Activated T-cell treated with anti-CD3 and anti-CD28 coated beads, Interleukin-2, amount 50 U/mL, for 4 hours (primary cell): ENCODE measurements at regions not wholly inside any gene's neighbourhood (a gene's known extent, or its start where the extent isn't known, plus 50 kb on each side); places are given as distances from the start of the nearest gene placed in this dataset.
"Not testable (repeated sequence)": the region's sequence is repeated elsewhere in the genome, so short reads cannot be mapped to it uniquely, and the experiment has no call there.

Source experiments
- ATAC-seq, 2 donors: fragments of 200-7000 bp; cut with Tn5 transposase; one replicate each; pipeline ENCODE4 v1.10.0; 2021
- DNase-seq: peaks from one replicate; pipeline ENCODE4 v3.0.0-alpha.2; 2020
- H3K27me3 Mint-ChIP-seq: one replicate; pipeline ENCODE4 v1.8.0; 2021; ENCODE audit warnings: low read depth, mixed read lengths
- H3K36me3 Mint-ChIP-seq: one replicate; pipeline ENCODE4 v1.8.0; 2022; ENCODE audit warnings: mixed read lengths; ENCODE audit not compliant: insufficient read depth
- H3K4me1 Mint-ChIP-seq: one replicate; pipeline ENCODE4 v1.8.0; 2021; ENCODE audit warnings: low read depth, mixed read lengths
- H3K4me3 Mint-ChIP-seq: one replicate; pipeline ENCODE4 v1.8.0; 2021; ENCODE audit warnings: mild to moderate bottlenecking, moderate library complexity, mixed read lengths
- H3K9me3 Mint-ChIP-seq: one replicate; pipeline ENCODE4 v1.8.0; 2021; ENCODE audit warnings: mixed read lengths

DNA sequence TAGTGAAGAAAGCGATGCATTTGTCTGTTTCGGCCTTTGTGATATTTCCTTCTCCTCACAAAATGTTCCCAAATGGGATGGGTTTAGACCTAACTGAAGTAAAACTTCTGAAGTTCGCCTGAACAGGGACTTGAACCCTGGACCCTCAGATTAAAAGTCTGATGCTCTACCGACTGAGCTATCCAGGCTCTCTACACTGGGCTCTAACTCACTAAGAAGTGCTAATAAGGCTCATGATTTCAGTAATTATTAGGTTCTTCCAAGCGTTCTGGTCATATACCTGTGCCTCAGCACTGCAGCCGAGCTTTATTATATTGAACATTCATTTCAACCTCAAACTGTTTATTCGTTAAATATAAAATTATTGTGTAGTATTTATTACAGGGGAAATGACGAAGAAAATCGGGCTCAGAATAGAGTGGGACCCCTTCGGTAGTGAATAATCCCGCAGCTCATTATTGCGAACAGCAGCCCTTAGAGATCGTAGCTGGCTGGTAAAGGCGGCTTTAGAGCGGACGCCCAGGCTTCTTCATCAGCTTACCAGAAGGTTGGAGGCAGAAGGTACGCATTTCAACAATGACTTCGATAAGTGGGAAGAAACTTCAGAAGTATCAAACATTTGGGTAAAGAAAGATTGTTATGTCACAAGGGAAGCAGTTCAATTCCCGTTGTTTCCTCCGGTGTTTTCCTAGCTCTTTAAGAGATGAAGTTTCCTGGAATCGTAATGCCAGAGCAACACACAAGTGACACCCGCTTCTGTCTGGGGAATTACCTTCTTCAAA, 119.0 kb upstream of the ZNF184 start:
- no peaks in the 10 kb centered on the region for H3K4me1 Mint-ChIP-seq
- no peaks in the 10 kb centered on the region for H3K36me3 Mint-ChIP-seq
- no peaks in the 10 kb centered on the region for H3K9me3 Mint-ChIP-seq
- DNase-seq = no peak
- peaks cover 27% of the 10 kb centered on the region for H3K27me3 Mint-ChIP-seq
- H3K4me3 Mint-ChIP-seq = no peak overlapping the region
- ATAC-seq = no peak

DNA sequence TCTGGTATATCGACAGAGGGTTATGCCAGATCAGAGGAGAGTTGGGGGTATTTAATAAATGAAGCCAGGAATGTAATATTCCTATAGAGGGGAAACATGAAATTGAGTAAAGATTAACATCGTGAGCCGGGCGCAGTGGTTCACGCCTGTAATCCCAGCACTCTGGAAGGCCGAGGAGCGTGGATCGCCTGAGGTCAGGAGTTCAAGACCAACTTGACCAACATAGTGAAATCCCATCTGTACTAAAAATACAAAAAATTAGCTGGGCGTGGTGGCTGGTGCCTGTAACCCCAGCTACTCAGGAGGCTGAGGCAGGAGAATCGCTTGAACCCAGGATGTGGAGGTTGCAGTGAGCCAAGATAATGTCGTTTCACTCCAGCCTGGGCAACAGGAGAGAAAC, 112.4 kb upstream of the ZNF184 start:
- not testable (repeated sequence) for H3K36me3 Mint-ChIP-seq, H3K9me3 Mint-ChIP-seq, DNase-seq, ATAC-seq, H3K4me3 Mint-ChIP-seq, H3K4me1 Mint-ChIP-seq
- peaks cover 70% of the 10 kb centered on the region for H3K27me3 Mint-ChIP-seq

DNA sequence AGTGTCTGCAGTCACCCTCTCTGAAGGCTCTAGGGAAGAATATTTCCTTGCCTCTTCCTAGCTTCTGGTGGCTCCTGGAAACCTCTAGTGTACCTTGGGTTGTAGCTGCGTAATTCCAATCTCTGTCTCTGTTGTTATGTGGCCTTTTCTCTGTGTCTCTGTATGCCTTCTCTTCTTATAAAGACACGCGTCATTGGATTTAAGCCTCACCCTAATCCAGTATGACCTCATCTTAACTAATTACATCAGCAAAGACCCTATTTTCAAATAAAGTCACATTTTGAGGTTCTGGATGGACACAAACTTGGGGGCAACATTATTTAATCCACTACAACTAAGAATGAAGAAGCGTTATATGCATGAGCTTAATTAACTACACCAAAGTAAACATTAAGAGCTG, 111.4 kb upstream of the ZNF184 start:
- DNase-seq = no peak
- H3K4me3 Mint-ChIP-seq = no peak overlapping the region

DNA sequence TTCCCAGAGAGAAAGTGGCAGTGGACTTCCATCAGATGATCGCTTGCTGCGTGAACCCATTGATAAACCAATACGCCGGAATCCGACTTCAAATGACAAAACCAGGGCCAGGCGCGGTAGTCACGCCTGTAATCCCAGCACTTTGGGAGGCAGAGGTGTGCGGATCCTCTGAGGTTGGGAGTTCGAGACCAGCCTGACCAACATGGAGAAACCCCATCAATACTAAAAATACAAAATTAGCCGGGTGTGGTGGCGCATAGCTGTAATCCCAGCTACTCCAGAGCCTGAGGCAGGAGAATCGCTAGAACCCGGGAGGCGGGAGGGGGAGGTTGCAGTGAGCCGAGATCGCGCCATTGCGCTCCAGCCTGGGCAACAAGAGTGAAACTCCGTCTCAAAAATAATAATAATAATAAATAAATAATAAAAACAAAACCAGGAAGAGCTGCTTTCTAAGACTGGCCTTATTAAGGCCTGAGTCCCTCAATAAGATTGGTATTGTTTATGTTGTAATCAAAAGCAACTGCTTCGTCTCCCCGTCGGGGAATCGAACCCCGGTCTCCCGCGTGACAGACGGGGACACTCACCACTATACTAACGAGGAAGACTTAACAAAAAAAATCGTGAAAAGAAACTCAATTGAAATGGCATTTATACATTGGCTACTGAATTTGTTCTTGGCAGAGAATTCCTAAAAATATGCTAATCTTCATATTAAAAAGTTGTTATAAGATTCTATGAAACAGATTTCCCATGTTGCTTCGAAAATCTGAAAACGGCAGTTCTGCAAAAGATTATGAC, 110.2 kb upstream of the ZNF184 start:
- no peaks in the 10 kb centered on the region for H3K4me1 Mint-ChIP-seq
- H3K27me3 Mint-ChIP-seq = peaks cover 85% of the 10 kb centered on the region
- no peak for ATAC-seq
- H3K36me3 Mint-ChIP-seq = no peaks in the 10 kb centered on the region
- DNase-seq = no peak
- no peak overlapping the region for H3K4me3 Mint-ChIP-seq
- peaks cover 2% of the 10 kb centered on the region for H3K9me3 Mint-ChIP-seq

More for the DNA sequence above, 111.4 kb upstream of the ZNF184 start:
- peaks cover 2% of the 10 kb centered on the region for H3K9me3 Mint-ChIP-seq
- peaks cover 76% of the 10 kb centered on the region for H3K27me3 Mint-ChIP-seq
- ATAC-seq = no peak
- H3K4me1 Mint-ChIP-seq = no peaks in the 10 kb centered on the region
- H3K36me3 Mint-ChIP-seq = no peaks in the 10 kb centered on the region

DNA sequence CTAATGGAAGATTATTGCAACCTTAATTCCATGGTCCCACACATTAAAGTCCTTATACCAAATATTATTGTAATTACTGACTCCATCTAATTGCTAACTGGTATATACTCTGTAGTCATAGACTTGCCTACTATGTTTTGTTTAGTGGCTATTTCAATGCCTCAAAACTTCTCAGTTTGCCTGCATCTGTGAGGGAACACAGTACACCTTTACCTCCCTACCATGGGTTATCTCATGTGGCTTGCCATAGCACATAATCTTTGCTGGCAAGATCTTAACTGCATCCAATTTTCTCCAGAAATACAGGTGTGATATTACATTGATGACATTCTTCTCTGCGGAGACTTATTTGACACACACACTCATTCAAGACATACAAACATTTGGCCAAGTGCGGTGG, 107.1 kb upstream of the ZNF184 start:
- DNase-seq (no peak), ATAC-seq (no peak)
- Mint-ChIP-seq H3K36me3 (no peaks in the 10 kb centered on the region), H3K4me1 (no peaks in the 10 kb centered on the region), H3K9me3 (peaks cover 2% of the 10 kb centered on the region), H3K27me3 (peaks cover 77% of the 10 kb centered on the region), H3K4me3 (no peak overlapping the region)

DNA sequence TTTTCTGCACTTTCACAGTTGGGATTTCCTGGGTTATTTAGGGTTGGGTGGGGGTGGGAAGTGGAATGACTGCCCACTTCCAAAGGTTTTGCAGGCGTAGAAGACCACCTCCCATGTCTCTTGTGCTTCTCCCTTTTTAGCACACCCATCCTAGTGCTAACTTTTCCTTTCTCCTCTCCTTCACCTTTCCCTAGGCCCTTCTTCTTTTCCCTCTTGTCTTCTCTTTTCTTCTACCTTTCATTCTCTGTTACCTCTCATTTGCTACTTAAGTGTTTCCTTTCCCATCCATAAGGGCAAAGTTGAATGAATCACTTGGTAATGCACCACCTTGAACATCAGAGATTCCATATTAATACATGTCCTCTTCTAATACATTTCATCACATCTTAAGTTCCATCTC, 105.0 kb upstream of the ZNF184 start:
- H3K27me3 Mint-ChIP-seq = peaks cover 67% of the 10 kb centered on the region

DNA sequence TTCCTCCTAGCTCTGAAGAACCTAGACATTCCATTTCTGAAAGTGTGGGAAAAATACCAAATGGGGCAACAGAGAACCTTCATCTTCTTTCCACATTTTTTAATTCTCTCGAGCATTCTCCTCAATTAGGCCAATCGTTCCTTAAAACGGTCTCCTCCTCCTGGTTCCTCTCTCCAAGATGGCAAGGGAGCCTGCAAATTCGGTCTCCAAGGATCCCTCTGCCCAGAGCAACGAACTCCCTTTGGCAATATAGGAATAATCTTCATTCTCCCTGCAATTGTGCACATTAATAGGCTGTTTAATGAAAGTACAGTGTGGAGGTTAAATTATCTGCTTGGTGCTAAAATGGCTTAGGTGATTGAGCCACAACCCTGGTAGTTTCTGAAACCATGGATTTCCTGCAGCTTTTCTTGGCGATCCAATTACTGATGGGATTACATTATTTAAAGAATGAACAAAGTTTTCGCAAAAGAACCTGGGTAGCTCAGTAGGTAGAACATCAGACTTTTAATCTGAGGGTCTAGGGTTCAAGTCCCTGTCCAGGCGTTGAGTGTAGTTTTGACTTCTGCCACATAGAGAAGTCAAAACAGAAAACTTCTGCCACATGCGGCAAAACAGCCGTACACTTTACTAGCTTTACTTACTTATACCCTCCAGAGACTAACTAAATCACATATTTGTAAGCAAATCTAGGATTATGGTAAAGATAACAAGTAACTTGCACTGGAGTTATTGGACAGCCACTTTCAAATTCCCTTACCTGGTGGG, 102.9 kb upstream of the ZNF184 start:
- H3K36me3 Mint-ChIP-seq = no peaks in the 10 kb centered on the region
- no peak for ATAC-seq
- H3K4me3 Mint-ChIP-seq = no peak overlapping the region
- DNase-seq = no peak
- peaks cover 51% of the 10 kb centered on the region for H3K27me3 Mint-ChIP-seq
- no peaks in the 10 kb centered on the region for H3K9me3 Mint-ChIP-seq
- H3K4me1 Mint-ChIP-seq = no peaks in the 10 kb centered on the region

More for the DNA sequence above, 105.0 kb upstream of the ZNF184 start:
- Mint-ChIP-seq H3K4me3 (no peak overlapping the region), H3K9me3 (peaks cover 2% of the 10 kb centered on the region), H3K36me3 (no peaks in the 10 kb centered on the region), H3K4me1 (no peaks in the 10 kb centered on the region)
- ATAC-seq = no peak
- no peak for DNase-seq

DNA sequence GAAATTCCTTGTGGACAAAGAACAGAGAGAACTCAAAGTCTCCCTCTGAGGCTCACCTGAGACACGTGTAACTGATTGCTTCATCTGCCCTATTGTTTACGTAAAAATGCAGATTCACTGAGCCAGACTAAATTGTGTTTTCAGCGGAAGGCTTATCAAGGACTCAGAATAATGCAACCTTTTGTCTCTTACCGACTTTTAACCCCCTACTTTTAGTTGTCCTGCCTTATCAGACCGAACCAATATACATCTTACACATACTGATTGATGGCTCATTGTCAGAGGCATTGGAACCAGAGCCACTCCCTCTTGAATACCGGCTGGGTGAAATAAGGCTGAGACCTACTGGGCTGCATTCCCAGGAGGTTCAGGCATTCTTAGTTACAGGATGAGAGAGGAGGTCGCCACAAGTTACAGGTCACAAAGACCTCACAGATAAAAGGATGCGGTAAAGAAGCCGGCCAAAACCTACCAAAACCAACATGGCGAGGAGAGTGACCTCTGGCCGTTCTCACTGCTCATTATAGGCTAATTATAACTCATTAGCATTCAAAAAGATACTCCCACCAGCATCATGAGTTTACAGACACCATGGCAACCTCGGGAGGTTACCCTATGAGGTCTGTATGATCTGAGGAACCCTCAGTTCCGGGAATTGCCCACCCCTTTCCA, 95.5 kb upstream of the ZNF184 start:
- no peak for DNase-seq
- Mint-ChIP-seq H3K27me3 (peaks cover 59% of the 10 kb centered on the region), H3K9me3 (no peaks in the 10 kb centered on the region), H3K36me3 (no peaks in the 10 kb centered on the region), H3K4me3 (no peak overlapping the region), H3K4me1 (peaks cover 6% of the 10 kb centered on the region)
- no peak for ATAC-seq

DNA sequence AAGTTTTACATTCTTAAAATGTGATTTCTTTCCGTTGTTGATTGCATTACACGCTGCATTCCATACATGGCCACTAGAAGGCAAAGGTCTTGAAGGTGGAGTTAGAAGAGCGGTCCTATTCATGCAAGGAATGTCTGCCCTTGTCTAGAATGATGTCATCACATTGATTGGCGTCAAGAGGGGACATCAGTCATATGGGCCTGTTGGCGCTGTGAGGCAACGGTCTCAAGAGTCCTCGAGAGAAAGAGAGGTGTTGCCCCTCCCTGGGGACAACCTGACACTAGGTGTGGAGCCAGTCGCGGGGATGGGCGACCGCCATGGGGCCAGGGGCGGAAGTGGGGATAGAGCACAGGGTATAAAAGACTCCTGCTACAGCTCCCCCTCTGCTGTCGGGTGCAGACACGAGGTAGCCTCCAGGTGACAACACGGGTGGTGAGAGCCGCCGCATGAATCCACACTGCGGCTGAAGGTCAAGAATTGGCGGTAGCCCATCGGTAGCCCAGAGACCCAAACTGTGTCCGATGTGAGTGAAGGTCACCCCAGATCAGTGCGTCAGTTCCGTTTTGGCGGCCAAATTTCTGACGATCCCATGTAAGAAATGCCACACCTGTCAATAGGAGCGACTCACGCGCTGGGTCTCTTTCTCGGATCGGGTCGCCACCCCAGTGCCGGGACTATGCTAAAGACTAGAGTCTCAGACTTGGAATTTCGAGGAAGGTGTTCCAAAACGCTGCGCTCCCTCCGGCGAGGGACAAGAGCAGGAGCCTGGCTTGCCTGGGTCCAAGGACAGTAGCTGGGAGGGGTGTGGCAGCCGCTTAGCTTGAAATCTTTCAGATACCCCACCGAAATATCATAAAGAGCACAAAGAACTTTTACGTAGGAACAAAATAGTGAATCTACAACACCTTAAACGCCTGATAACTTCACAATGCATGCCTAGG, 93.2 kb upstream of the ZNF184 start:
- no peak for DNase-seq
- Mint-ChIP-seq H3K9me3 (no peaks in the 10 kb centered on the region), H3K36me3 (no peaks in the 10 kb centered on the region), H3K27me3 (peaks cover 75% of the 10 kb centered on the region), H3K4me3 (no peak overlapping the region), H3K4me1 (peaks cover 6% of the 10 kb centered on the region)
- ATAC-seq = peak; percentile 10 to 48

DNA sequence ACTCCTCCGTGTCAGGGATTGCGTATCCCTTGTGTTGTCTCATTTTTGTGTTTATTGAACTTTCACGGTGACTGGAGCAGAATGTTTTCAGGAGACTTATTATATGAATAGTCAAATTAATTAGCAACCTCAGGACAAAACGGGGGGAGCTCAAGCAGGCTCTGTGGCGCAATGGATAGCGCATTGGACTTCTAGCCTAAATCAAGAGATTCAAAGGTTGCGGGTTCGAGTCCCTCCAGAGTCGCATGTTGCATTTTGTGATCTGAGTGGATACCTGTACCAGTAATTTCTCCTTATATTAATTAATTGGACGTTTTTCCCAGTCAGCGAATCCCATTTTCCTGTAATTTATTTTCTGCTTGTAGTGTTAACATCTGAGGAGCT, 89.1 kb upstream of the ZNF184 start:
- no peaks in the 10 kb centered on the region for H3K9me3 Mint-ChIP-seq
- DNase-seq = no peak

DNA sequence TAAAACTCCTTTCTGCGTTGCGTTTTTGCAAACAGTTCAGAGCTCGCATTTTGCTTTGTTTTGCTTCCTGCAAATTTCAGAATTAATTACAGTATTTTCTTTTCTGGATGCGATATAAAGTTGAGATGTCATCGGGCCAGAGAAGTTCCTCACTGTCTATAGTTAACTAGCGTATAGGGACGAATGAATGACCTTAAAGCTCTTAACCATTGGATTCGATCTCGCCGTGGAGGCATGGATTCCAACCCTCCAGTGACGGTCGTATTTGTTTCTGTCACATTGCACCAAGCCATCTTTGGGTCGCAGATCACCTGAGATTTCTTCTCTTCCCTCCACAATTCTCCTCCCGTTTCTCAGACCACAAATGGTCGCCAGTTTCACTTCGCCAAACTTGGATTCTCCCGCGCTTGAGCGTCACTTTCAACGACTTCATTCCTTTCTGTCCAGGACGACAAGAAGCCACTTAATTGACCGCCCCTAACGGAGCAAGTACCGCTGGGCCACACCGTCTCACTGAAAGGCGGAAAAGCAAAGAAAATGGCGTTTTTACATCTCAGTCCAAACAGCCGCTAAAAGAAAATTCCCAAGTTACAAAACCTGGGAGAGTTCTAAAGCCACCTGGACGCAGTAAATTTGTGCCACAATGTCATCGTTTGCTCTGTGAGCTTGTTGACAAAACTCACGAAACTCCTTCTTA, 85.3 kb upstream of the ZNF184 start:
- peaks cover 2% of the 10 kb centered on the region for H3K36me3 Mint-ChIP-seq
- H3K4me3 Mint-ChIP-seq = no peak overlapping the region

More for the DNA sequence above, 89.1 kb upstream of the ZNF184 start:
- Mint-ChIP-seq H3K4me3 (no peak overlapping the region), H3K36me3 (no peaks in the 10 kb centered on the region), H3K4me1 (peaks cover 8% of the 10 kb centered on the region), H3K27me3 (peaks cover 88% of the 10 kb centered on the region)
- ATAC-seq = no peak

DNA sequence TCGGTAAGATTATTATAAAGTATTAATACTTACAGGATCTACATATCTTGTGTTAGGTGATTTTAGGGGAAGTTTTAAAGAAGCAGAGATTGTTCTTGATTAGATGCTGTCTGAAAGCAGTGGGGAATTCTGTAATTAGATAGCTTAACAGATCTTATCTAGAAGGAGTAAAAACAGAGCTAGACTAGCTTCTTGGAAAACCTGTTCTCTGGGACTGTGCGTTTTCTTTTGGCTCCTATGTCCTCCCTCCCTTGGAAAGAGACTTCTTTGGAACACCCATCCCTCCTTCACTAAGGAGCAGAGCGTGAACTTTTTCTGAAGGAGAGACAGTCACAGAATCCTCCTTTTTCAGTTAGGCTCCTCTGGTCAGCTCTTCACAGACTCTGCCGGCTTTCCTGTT, 83.5 kb upstream of the ZNF184 start:
- no peak for DNase-seq
- peaks cover 2% of the 10 kb centered on the region for H3K36me3 Mint-ChIP-seq
- peaks cover 4% of the 10 kb centered on the region for H3K4me1 Mint-ChIP-seq
- no peak overlapping the region for H3K4me3 Mint-ChIP-seq
- H3K9me3 Mint-ChIP-seq = no peaks in the 10 kb centered on the region
- ATAC-seq = no peak
- H3K27me3 Mint-ChIP-seq = peaks cover 82% of the 10 kb centered on the region

More for the DNA sequence above, 85.3 kb upstream of the ZNF184 start:
- DNase-seq (no peak), ATAC-seq (no peak)
- Mint-ChIP-seq H3K4me1 (peaks cover 4% of the 10 kb centered on the region), H3K9me3 (no peaks in the 10 kb centered on the region), H3K27me3 (peaks cover 83% of the 10 kb centered on the region)
